ENCODE measurements at regions not wholly inside any gene's neighbourhood (a gene's known extent, or its start where the extent isn't known, plus 50 kb on each side); places are given as distances from the start of the nearest gene placed in this dataset.

DNA sequence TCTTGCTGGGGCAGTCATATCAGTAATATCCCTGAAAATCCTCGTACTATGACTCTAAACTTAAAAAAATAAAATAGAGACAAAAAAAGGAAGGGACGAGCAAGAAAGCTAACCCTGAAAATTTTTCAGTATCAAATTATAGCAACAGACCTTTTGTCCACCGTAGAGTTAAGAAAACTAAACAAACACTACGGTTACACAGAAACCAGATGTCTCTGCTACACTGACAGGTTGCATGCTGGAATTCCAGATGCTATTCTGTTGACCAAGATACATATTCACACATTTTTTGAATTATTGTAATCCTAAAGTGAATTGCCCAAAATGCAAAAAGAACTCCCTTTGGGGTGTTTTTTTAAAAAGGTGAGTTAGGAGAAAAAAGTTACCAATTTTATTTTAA is 66.9 kb upstream of the SELENOP start:
- no peak overlapping the region for H3K4me3 ChIP-seq (ENCODE audit: low read length)
- Mint-ChIP-seq H3K27ac (no peak overlapping the region), H3K36me3 (no peaks in the 10 kb centered on the region), H3K27me3 (ENCODE audit: low read depth in 2 of 2) (no peaks in the 10 kb centered on the region), H3K4me1 (peaks cover 16% of the 10 kb centered on the region in 2 donors), H3K9me3 (no peaks in the 10 kb centered on the region), H3K4me3 (no peak overlapping the region)
- DNase-seq (no peak), ATAC-seq (no peak)
- 98% methylated on average over 4 of the region's 4 CpGs for WGBS (ENCODE audit: insufficient coverage)
- TF ChIP-seq, protein P1, sequence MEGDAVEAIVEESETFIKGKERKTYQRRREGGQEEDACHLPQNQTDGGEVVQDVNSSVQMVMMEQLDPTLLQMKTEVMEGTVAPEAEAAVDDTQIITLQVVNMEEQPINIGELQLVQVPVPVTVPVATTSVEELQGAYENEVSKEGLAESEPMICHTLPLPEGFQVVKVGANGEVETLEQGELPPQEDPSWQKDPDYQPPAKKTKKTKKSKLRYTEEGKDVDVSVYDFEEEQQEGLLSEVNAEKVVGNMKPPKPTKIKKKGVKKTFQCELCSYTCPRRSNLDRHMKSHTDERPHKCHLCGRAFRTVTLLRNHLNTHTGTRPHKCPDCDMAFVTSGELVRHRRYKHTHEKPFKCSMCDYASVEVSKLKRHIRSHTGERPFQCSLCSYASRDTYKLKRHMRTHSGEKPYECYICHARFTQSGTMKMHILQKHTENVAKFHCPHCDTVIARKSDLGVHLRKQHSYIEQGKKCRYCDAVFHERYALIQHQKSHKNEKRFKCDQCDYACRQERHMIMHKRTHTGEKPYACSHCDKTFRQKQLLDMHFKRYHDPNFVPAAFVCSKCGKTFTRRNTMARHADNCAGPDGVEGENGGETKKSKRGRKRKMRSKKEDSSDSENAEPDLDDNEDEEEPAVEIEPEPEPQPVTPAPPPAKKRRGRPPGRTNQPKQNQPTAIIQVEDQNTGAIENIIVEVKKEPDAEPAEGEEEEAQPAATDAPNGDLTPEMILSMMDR (IDR thresholded peaks at IDR 0.05) = no peak
- no peaks in the 10 kb centered on the region for H3K36me3 ChIP-seq (ENCODE audit: control insufficient read depth, insufficient read depth, low read length)
- intact Hi-C loops (cut with micrococcal nuclease) = no loop called here
- no peaks in the 10 kb centered on the region for H3K27me3 ChIP-seq (ENCODE audit: control insufficient read depth, insufficient read depth, low read length)
- H3K9me3 ChIP-seq (ENCODE audit: control insufficient read depth, insufficient read depth, low read length) = no peaks in the 10 kb centered on the region
- no peak overlapping the region for H3K27ac ChIP-seq (ENCODE audit: low read length)
- H3K4me1 ChIP-seq (ENCODE audit: control insufficient read depth, insufficient read depth, low read length) = peaks cover 6% of the 10 kb centered on the region

DNA sequence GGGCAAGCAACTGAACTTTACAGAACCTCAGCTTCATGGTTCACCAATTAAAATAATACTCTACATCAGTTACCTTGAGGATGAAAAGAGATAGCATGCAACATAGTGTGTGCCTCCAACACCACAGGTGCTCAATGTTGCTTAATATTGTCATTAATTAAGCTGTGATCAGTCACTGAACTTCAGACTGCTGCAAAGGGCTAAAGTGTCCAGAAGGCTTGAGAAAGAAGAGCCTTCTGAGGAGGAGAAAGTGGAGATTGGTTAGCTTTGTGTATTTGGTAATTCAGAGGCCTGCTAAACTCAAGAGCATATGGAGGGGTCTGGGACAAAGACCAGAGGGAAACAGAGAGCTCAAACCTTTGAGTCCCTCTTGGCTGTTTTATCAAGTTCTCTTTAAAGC is 66.3 kb upstream of the SELENOP start:
- intact Hi-C loops (cut with micrococcal nuclease) = no loop called here
- no peaks in the 10 kb centered on the region for H3K36me3 Mint-ChIP-seq
- peaks cover 0 to 3% of the 10 kb centered on the region in 2 donors for H3K27me3 Mint-ChIP-seq (ENCODE audit: low read depth in 2 of 2)
- DNase-seq (no peak), ATAC-seq (no peak)
- H3K4me1 Mint-ChIP-seq = peaks cover 16% of the 10 kb centered on the region in 2 donors
- no peak overlapping the region for H3K4me3 Mint-ChIP-seq
- no peaks in the 10 kb centered on the region for H3K36me3 ChIP-seq (ENCODE audit: control insufficient read depth, insufficient read depth, low read length)
- no peak overlapping the region for H3K27ac ChIP-seq (ENCODE audit: low read length)
- H3K27me3 ChIP-seq (ENCODE audit: control insufficient read depth, insufficient read depth, low read length) = no peaks in the 10 kb centered on the region
- no peak overlapping the region for H3K27ac Mint-ChIP-seq
- no peaks in the 10 kb centered on the region for H3K9me3 ChIP-seq (ENCODE audit: control insufficient read depth, insufficient read depth, low read length)
- H3K9me3 Mint-ChIP-seq = no peaks in the 10 kb centered on the region
- H3K4me1 ChIP-seq (ENCODE audit: control insufficient read depth, insufficient read depth, low read length) = peaks cover 6% of the 10 kb centered on the region
- TF ChIP-seq, protein P1 (IDR thresholded peaks at IDR 0.05) = no peak
- H3K4me3 ChIP-seq (ENCODE audit: low read length) = no peak overlapping the region

DNA sequence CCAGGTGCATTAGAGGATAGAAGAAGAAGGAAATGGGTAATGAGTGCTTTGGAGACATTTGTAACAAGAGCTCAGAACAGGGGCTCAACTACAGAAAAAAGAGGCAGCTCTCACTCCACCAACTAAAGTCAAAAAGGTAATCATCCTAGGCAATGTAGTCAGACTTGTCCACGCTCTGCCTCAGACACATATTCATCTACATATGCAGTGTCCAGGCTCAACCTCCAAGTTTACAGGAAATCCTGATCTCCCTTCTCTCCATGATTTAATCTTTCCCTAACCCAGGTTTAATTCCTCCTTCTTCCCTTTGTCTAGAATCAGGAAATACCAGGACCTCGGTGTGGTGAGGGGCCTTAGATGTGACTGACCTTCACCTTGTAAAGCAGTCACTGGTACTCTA is 65.7 kb upstream of the SELENOP start:
- intact Hi-C loops (cut with micrococcal nuclease) = no loop called here
- TF ChIP-seq, protein P1 (IDR thresholded peaks at IDR 0.05) = no peak

DNA sequence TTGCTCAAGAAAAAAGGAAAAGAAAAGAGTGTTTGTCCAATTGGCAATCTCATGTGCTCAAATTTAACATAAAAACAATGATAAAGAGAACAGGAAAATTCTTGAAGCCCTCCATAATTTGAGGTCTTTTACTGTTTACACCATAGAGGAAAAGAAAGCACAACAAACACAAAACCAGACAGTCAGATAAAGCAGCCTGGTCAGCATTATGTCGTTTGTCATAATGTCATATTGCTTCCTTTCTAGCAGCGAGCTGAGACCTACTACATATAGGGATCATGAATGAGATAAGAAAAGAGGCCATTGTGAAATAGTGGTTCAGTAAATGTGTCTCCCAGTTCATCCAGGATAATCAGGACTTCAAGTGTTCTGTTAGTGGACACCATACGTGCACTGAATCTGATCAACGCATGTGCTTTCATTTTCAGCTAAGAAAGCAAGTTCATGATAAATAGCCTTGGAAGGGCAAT is 64.7 kb upstream of the SELENOP start:
- WGBS (ENCODE audit: insufficient coverage) = 22% methylated on average over 4 of the region's 4 CpGs
- peak overlapping the region; percentile 54 for H3K4me3 Mint-ChIP-seq
- no peaks in the 10 kb centered on the region for H3K36me3 Mint-ChIP-seq

More for the DNA sequence above, 65.7 kb upstream of the SELENOP start:
- Mint-ChIP-seq H3K4me1 (peaks cover 16% of the 10 kb centered on the region in 2 donors), H3K27ac (peak overlapping the region in 1 of 2 donors; percentile 65), H3K27me3 (ENCODE audit: low read depth in 2 of 2) (peaks cover 0 to 4% of the 10 kb centered on the region in 2 donors), H3K9me3 (no peaks in the 10 kb centered on the region), H3K36me3 (no peaks in the 10 kb centered on the region), H3K4me3 (no peak overlapping the region)
- H3K36me3 ChIP-seq (ENCODE audit: control insufficient read depth, insufficient read depth, low read length) = no peaks in the 10 kb centered on the region
- H3K4me1 ChIP-seq (ENCODE audit: control insufficient read depth, insufficient read depth, low read length) = peaks cover 6% of the 10 kb centered on the region
- no peaks in the 10 kb centered on the region for H3K9me3 ChIP-seq (ENCODE audit: control insufficient read depth, insufficient read depth, low read length)
- ATAC-seq = no peak
- no peak for DNase-seq
- 93% methylated on average over 2 of the region's 2 CpGs for WGBS (ENCODE audit: insufficient coverage)
- H3K27me3 ChIP-seq (ENCODE audit: control insufficient read depth, insufficient read depth, low read length) = no peaks in the 10 kb centered on the region
- H3K4me3 ChIP-seq (ENCODE audit: low read length) = no peak overlapping the region
- H3K27ac ChIP-seq (ENCODE audit: low read length) = no peak overlapping the region

More for the DNA sequence above, 64.7 kb upstream of the SELENOP start:
- no peak overlapping the region for H3K4me3 ChIP-seq (ENCODE audit: low read length)
- Mint-ChIP-seq H3K27ac (peak overlapping the region in 1 of 2 donors; percentile 40), H3K4me1 (peaks cover 16% of the 10 kb centered on the region in 2 donors), H3K27me3 (ENCODE audit: low read depth in 2 of 2) (peaks cover 0 to 4% of the 10 kb centered on the region in 2 donors), H3K9me3 (no peaks in the 10 kb centered on the region)
- DNase-seq = no peak
- no peak overlapping the region for H3K27ac ChIP-seq (ENCODE audit: low read length)
- TF ChIP-seq, protein P1 (IDR thresholded peaks at IDR 0.05) = no peak
- H3K27me3 ChIP-seq (ENCODE audit: control insufficient read depth, insufficient read depth, low read length) = no peaks in the 10 kb centered on the region
- ATAC-seq = peak in 2 of 3 donors; percentile 24 to 26
- no peaks in the 10 kb centered on the region for H3K9me3 ChIP-seq (ENCODE audit: control insufficient read depth, insufficient read depth, low read length)
- no peaks in the 10 kb centered on the region for H3K36me3 ChIP-seq (ENCODE audit: control insufficient read depth, insufficient read depth, low read length)
- H3K4me1 ChIP-seq (ENCODE audit: control insufficient read depth, insufficient read depth, low read length) = peaks cover 6% of the 10 kb centered on the region
- intact Hi-C loops (cut with micrococcal nuclease) = no loop called here
